NT2/D1 (cell line): ENCODE measurements at regions not wholly inside any gene's neighbourhood (a gene's known extent, or its start where the extent isn't known, plus 50 kb on each side); places are given as distances from the start of the nearest gene placed in this dataset.

Experiments used
- DNase-seq: peaks from one replicate; pipeline ENCODE4 v3.0.0-alpha.2; 2011; ENCODE audit warnings: low read depth, low spot score
- H3K27me3 ChIP-seq: 2 replicates; pipeline ENCODE4 v1.6.0; 2011; ENCODE audit warnings: mild to moderate bottlenecking; ENCODE audit not compliant: insufficient read length, insufficient read depth
- H3K36me3 ChIP-seq: 2 replicates; pipeline ENCODE4 v1.6.1; 2011; ENCODE audit warnings: mild to moderate bottlenecking, low read length, mixed read lengths; ENCODE audit not compliant: insufficient read depth, insufficient read length
- H3K4me1 ChIP-seq: 2 replicates; pipeline ENCODE4 v1.5.1; 2011; ENCODE audit not compliant: insufficient read depth, insufficient read length
- H3K4me3 ChIP-seq: 2 replicates; pipeline ENCODE4 v1.5.1; 2011; ENCODE audit warnings: low read depth; ENCODE audit not compliant: insufficient read length
- H3K9ac ChIP-seq: 2 replicates; pipeline ENCODE4 v1.6.0; 2011; ENCODE audit warnings: low read depth; ENCODE audit not compliant: insufficient read length
- H3K9me3 ChIP-seq: 2 replicates; pipeline ENCODE4 v1.5.1; 2011; ENCODE audit warnings: mild to moderate bottlenecking, low read length; ENCODE audit not compliant: insufficient read depth
- SUZ12 ChIP-seq: IDR thresholded peaks from 2 replicates; pipeline ENCODE4 v1.6.1; 2011; ENCODE audit not compliant: insufficient read length, insufficient read depth; ENCODE audit errors: extremely low read depth
- YY1 ChIP-seq: IDR thresholded peaks from 2 replicates; pipeline ENCODE4 v1.6.1; 2011; ENCODE audit not compliant: insufficient read length, insufficient read depth
- ZNF274 ChIP-seq: IDR thresholded peaks from 2 replicates; pipeline ENCODE4 v1.6.1; 2011; ENCODE audit warnings: mild to moderate bottlenecking, low read depth, low read length

DNA sequence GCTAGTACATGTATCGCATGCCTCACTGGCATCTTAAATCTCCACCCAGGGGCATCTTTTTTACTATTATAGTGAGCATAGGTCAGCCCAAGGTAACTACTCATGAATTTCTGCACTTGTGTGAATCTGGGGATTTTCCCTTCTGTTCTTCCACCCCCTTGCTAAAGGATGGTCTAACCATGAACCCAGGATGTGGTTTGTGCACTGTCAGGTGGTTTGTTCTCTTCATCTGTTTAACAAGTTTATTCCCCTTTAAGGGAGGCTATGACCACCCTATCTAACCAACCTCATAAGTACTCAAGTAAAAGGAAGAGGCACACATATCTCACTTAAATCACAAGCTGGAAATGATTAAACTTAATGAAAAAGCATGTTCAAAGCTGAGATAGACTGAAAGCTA is 243.0 kb downstream of the RPRM start:
- Histone ChIP-seq H3K36me3 (no peaks in the 10 kb centered on the region), H3K4me1 (no peaks in the 10 kb centered on the region), H3K4me3 (no peak overlapping the region), H3K9me3 (no peaks in the 10 kb centered on the region; the same call in 1 of the 2 replicates), H3K9ac (no peak overlapping the region), H3K27me3 (no peaks in the 10 kb centered on the region)
- no peak for DNase-seq
- TF ChIP-seq SUZ12, result no peak

DNA sequence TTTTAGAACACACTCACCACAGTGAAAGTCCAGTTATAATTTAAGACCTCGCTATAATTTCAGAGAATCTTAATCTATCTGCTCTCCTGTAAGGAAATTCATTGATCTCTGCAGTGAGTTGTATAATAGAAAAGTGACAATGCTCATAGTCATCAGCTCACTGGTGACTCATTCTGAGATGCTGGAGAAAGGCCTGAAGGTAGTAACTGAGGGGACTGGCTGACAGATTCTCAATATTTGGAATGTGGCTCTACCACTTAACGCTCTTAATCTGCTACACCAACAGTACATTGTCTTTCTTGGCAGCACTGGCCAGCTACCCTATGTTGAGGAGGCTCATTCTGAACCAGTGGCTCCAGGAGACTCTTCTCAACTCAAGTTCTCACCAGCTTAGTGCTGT is 246.1 kb downstream of the RPRM start:
- H3K9ac ChIP-seq, result no peak overlapping the region
- no peak overlapping the region for H3K4me3 ChIP-seq

DNA sequence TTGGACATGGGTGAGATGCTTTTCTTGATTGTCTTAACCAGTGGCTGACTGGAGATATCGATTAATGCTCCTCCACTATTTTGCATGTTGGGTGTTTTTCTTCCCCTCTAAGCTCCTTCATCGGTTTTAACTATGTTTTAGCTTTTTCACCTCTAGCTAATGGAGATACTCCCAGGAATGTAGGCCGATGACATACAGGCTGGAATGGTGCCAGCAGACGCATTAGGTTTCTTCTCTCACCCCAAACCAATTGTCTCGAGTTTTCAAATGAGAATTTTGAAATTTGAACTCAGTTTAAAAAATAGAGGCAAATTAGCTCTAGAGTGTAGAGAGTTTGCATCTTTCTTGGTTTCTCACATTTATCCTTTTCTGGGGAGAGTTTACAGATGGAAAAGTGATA is 247.6 kb downstream of the RPRM start:
- Histone ChIP-seq H3K4me1 (no peaks in the 10 kb centered on the region), H3K36me3 (no peaks in the 10 kb centered on the region), H3K9ac (no peak overlapping the region), H3K27me3 (no peaks in the 10 kb centered on the region), H3K4me3 (no peak overlapping the region), H3K9me3 (no peaks in the 10 kb centered on the region)
- DNase-seq, result no peak
- no peak for TF ChIP-seq SUZ12
- TF ChIP-seq YY1, result no peak
- TF ChIP-seq ZNF274, result no peak

More for the DNA sequence above, 246.1 kb downstream of the RPRM start:
- no peaks in the 10 kb centered on the region for H3K4me1 ChIP-seq
- TF ChIP-seq SUZ12 (no peak), YY1 (no peak), ZNF274 (no peak)
- no peaks in the 10 kb centered on the region; the same call in 1 of the 2 replicates for H3K9me3 ChIP-seq
- no peak for DNase-seq
- no peaks in the 10 kb centered on the region for H3K27me3 ChIP-seq
- no peaks in the 10 kb centered on the region for H3K36me3 ChIP-seq

DNA sequence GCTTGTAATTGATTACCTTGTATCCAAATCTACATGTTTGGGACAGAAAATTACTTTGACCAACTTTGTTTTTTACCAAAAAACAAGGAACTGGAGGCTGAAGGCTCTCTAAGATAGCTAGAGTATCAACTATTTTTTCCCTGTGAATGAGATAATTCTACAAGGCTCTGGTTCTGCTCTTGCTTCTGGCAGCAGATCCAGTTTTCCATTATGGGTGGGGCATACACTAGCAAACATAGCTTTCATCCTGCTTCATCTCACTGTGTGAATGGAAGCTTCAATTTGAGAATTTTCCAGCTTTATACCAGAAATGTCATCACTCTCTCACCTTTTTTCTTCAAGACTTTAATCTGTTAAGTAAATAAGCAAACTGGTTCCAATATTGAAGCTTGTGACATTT is 249.7 kb downstream of the RPRM start:
- peaks cover 5% of the 10 kb centered on the region for H3K9me3 ChIP-seq
- H3K9ac ChIP-seq, result no peak overlapping the region
- no peaks in the 10 kb centered on the region for H3K4me1 ChIP-seq
- no peaks in the 10 kb centered on the region for H3K36me3 ChIP-seq
- no peaks in the 10 kb centered on the region for H3K27me3 ChIP-seq
- TF ChIP-seq ZNF274 (no peak), SUZ12 (no peak), YY1 (no peak)
- DNase-seq, result no peak
- no peak overlapping the region for H3K4me3 ChIP-seq

DNA sequence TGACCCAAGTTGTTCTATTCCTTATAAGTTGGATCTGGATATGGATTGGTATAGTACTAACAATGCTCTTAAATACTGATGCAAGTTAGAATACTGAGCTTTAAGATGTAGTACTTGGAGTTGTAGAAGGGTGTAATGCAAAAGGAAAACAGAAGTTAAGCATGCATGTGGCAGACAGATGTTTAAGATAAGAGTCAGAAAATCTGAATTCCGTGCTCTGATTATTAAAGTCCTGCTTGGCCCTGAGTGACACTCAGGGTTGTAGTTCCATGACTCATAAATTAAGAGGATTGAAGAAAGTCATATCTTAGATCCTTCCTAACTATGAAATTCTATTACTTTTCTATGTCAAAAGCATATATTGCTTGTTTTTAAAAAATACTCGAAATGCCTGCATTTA is 250.6 kb downstream of the RPRM start:
- Histone ChIP-seq H3K9me3 (peaks cover 5% of the 10 kb centered on the region), H3K4me3 (no peak overlapping the region), H3K4me1 (no peaks in the 10 kb centered on the region), H3K9ac (no peak overlapping the region), H3K27me3 (no peaks in the 10 kb centered on the region), H3K36me3 (no peaks in the 10 kb centered on the region)
- TF ChIP-seq YY1 (no peak), SUZ12 (no peak), ZNF274 (no peak)
- no peak for DNase-seq

- Histone ChIP-seq H3K27me3 (no peaks in the 10 kb centered on the region), H3K9me3 (peaks cover 5% of the 10 kb centered on the region), H3K4me1 (no peaks in the 10 kb centered on the region), H3K9ac (no peak overlapping the region), H3K4me3 (no peak overlapping the region), H3K36me3 (no peaks in the 10 kb centered on the region)
- TF ChIP-seq SUZ12 (no peak), YY1 (no peak), ZNF274 (no peak)
- no peak for DNase-seq
These were observed 256.1 kb downstream of the RPRM start for GRCh38 chr2:153222231-153223165.

DNA sequence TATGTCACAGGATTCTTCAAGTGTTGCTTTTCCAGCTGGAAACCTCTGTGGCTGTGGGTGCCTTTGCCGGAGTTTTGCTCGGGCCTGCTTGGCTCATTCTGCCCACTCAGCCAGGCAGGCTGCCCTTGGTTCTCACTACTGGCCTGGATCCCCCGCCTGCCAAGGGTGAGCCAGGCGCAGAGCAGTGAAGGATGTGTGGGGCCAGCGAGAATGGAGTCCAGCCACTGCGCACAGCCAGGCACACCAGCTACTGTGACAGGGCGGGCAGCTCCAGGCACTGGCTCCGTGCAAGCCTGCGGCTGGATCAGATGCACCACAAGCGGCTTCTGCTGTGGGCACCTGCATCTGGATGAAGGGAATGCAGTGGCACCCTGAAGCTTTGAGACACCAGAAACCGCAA is 257.1 kb downstream of the RPRM start:
- Histone ChIP-seq H3K27me3 (no peaks in the 10 kb centered on the region), H3K4me1 (no peaks in the 10 kb centered on the region), H3K9me3 (peaks cover 5% of the 10 kb centered on the region), H3K4me3 (no peak overlapping the region), H3K9ac (no peak overlapping the region), H3K36me3 (no peaks in the 10 kb centered on the region)
- DNase-seq, result no peak
- TF ChIP-seq YY1 (no peak), ZNF274 (no peak), SUZ12 (no peak)
